ENCODE measurements at regions not wholly inside any gene's neighbourhood (a gene's known extent, or its start where the extent isn't known, plus 50 kb on each side); places are given as distances from the start of the nearest gene placed in this dataset.
"Not testable (repeated sequence)": the region's sequence is repeated elsewhere in the genome, so short reads cannot be mapped to it uniquely, and the experiment has no call there.

- DNase-seq (ENCODE audit: low read depth), result no peak
Observed at GRCh38 chr3:191869738-191870415, 408.9 kb downstream of the PYDC2 start.

GRCh38 chr3:191873736-191874135 is 412.8 kb downstream of the PYDC2 start:
- no peak for DNase-seq (ENCODE audit: low read depth)

GRCh38 chr3:191882289-191882688 is 421.3 kb downstream of the PYDC2 start:
- DNase-seq (ENCODE audit: low read depth), result peak; percentile 75

- no peak for DNase-seq (ENCODE audit: low read depth)
Observed at GRCh38 chr3:191884132-191884531, 423.2 kb downstream of the PYDC2 start.

GRCh38 chr3:191889106-191889505 is 428.1 kb downstream of the PYDC2 start:
- DNase-seq (ENCODE audit: low read depth), result no peak

GRCh38 chr3:191889756-191890155 is 428.8 kb downstream of the PYDC2 start:
- DNase-seq (ENCODE audit: low read depth), result peak; percentile 73

GRCh38 chr3:191894406-191894805 is 433.4 kb downstream of the PYDC2 start:
- DNase-seq (ENCODE audit: low read depth), result peak; percentile 35

GRCh38 chr3:191901741-191902140 is 440.8 kb downstream of the PYDC2 start:
- DNase-seq (ENCODE audit: low read depth), result peak; percentile 77

GRCh38 chr3:191912616-191913204 is 451.7 kb downstream of the PYDC2 start:
- no peak for DNase-seq (ENCODE audit: low read depth)

GRCh38 chr3:191915712-191916111 is 454.7 kb downstream of the PYDC2 start:
- DNase-seq (ENCODE audit: low read depth), result no peak

- DNase-seq (ENCODE audit: low read depth), result no peak
Observed at GRCh38 chr3:191919491-191920026, 458.6 kb downstream of the PYDC2 start.

- no peak for DNase-seq (ENCODE audit: low read depth)
Observed at GRCh38 chr3:191922570-191922969, 461.6 kb downstream of the PYDC2 start.

GRCh38 chr3:191927183-191927817 is 466.3 kb downstream of the PYDC2 start:
- DNase-seq (ENCODE audit: low read depth), result not testable (repeated sequence)

GRCh38 chr3:191927998-191928397 is 467.0 kb downstream of the PYDC2 start:
- not testable (repeated sequence) for DNase-seq (ENCODE audit: low read depth)

- no peak for DNase-seq (ENCODE audit: low read depth)
Observed at GRCh38 chr3:191944835-191945234, 483.9 kb downstream of the PYDC2 start.

- no peak for DNase-seq (ENCODE audit: low read depth)
Observed at GRCh38 chr3:191952186-191952585, 491.2 kb downstream of the PYDC2 start.

- DNase-seq (ENCODE audit: low read depth), result no peak
Observed at GRCh38 chr3:191952609-191953008, 491.6 kb downstream of the PYDC2 start.

- DNase-seq (ENCODE audit: low read depth), result no peak
Observed at GRCh38 chr3:191958980-191959671, 498.2 kb downstream of the PYDC2 start.

GRCh38 chr3:191959876-191960413 is 499.0 kb downstream of the PYDC2 start:
- DNase-seq (ENCODE audit: low read depth), result no peak

GRCh38 chr3:191961022-191961421 is 500.1 kb downstream of the PYDC2 start:
- no peak for DNase-seq (ENCODE audit: low read depth)

- DNase-seq (ENCODE audit: low read depth), result no peak
Observed at GRCh38 chr3:191961529-191961928, 500.6 kb downstream of the PYDC2 start.

GRCh38 chr3:191962324-191962723 is 501.4 kb downstream of the PYDC2 start:
- peak; percentile 8 for DNase-seq (ENCODE audit: low read depth)

Data from M059J (cell line).